ENCODE measurements at regions not wholly inside any gene's neighbourhood (a gene's known extent, or its start where the extent isn't known, plus 50 kb on each side); places are given as distances from the start of the nearest gene placed in this dataset.
"Not testable (repeated sequence)": the region's sequence is repeated elsewhere in the genome, so short reads cannot be mapped to it uniquely, and the experiment has no call there.

DNA sequence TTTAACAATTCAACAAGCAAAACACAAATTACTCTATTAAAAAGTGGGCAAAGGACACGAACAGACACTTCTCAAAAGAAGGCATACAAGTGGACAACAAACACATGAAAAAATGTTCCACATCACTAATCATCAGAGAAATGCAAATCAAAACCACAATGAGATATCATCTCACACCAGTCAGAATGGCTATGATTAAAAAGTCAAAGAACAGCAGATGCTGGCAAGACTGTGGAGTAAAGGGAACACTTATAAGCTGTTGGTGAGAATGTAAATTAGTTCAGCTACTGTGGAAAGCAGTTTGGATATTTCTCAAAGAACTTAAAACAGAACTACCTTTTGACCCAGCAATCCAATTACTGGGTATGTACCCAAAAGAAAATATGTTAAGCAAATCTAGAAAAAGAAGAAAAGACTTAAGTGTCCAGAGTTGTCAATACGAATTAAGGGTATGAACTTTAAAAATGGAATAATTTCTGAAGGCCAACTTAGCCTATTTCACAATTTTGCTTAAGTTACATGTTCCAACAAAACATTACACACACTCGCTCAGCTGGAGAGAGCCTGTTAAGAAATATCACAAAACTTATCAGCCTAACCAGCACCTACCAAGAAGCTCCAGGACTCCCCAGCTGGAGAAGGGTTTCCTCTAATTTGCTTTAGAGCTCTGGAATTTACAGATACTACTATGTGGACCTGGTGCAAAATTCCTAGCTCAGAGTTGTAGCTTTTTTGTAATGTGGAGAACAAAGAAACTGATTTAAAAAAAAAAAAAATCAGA lies 232.1 kb downstream of the DUSP10 start:
- in situ Hi-C loops (cut with MboI; ENCODE audit: low pct_unique_long_range_greater_than_20kb, low sequenced_read_pairs), result no loop called here
- no peak for DNase-seq

GRCh38 chr1:221510793-221511503 lies 230.9 kb downstream of the DUSP10 start:
- in situ Hi-C loops (cut with MboI; ENCODE audit: low pct_unique_long_range_greater_than_20kb, low sequenced_read_pairs), result no loop called here
- DNase-seq, result no peak

GRCh38 chr1:221511797-221512196 lies 230.1 kb downstream of the DUSP10 start:
- no peak for DNase-seq
- in situ Hi-C loops (cut with MboI; ENCODE audit: low pct_unique_long_range_greater_than_20kb, low sequenced_read_pairs), result no loop called here

- DNase-seq, result no peak
- in situ Hi-C loops (cut with MboI; ENCODE audit: low pct_unique_long_range_greater_than_20kb, low sequenced_read_pairs), result no loop called here
Measured at GRCh38 chr1:221514806-221515205, 227.1 kb downstream of the DUSP10 start.

DNA sequence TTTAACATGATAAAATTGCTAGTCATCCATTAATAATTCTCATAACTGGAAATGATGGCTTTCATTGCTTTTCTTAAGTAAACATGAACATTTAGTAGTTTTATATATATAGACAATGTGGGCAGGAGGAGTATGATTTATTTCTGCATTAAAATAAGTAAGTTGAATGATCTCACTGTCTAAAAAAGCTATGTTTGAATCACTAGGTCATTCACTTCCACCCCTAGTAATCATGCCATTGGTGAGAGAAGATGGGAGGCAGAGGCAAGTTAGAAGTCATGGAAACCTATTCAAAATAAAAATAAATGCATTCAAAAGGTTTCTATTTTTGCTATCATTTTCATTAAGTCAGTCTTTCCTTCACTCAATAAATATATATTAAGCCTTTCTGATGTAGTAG lies 226.4 kb downstream of the DUSP10 start:
- no peak for DNase-seq
- in situ Hi-C loops (cut with MboI; ENCODE audit: low pct_unique_long_range_greater_than_20kb, low sequenced_read_pairs), result no loop called here

GRCh38 chr1:221517961-221518360 lies 223.9 kb downstream of the DUSP10 start:
- in situ Hi-C loops (cut with MboI; ENCODE audit: low pct_unique_long_range_greater_than_20kb, low sequenced_read_pairs), result no loop called here

DNA sequence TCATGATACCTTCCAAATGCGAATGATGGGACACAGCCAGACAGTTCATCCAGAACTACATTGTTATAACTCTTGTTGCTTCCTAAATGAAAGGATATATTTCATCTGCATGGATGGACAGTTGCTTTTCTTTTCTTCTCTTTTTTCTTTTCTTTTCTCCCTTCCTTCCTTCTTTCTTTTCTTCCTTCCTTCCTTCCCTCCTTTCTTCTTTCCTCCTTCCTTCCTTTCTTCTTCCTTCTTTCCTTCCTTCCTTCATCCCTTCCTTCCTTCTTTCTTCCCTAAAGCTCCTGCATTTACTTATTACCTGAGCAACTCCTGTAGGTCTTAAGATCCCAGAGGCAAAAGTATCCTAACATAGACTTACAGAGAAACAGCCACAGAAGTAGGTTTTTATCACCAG lies 221.6 kb downstream of the DUSP10 start:
- in situ Hi-C loops (cut with MboI; ENCODE audit: low pct_unique_long_range_greater_than_20kb, low sequenced_read_pairs), result no loop called here
- DNase-seq, result no peak

More at GRCh38 chr1:221517961-221518360, 223.9 kb downstream of the DUSP10 start:
- no peak for DNase-seq

DNA sequence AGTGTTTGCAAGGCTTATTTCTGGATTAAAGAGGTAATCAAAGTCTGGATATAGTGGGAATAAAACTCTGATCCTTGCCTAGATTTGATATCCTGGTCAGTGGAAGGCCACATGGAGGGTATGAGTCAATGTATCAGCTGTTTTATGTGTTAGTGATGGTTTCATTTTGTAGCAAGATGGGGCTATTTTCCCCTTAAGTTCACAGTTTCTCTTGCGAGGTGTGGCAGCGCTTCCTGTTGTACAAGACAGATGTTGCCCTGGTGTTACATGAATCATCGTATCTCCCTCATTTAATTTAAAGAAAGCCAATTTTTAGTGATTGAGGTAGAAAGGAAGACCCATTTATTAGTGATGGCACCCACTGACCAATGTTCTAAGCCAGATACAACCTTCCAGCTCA lies 220.2 kb downstream of the DUSP10 start:
- DNase-seq, result no peak
- in situ Hi-C loops (cut with MboI; ENCODE audit: low pct_unique_long_range_greater_than_20kb, low sequenced_read_pairs), result no loop called here

DNA sequence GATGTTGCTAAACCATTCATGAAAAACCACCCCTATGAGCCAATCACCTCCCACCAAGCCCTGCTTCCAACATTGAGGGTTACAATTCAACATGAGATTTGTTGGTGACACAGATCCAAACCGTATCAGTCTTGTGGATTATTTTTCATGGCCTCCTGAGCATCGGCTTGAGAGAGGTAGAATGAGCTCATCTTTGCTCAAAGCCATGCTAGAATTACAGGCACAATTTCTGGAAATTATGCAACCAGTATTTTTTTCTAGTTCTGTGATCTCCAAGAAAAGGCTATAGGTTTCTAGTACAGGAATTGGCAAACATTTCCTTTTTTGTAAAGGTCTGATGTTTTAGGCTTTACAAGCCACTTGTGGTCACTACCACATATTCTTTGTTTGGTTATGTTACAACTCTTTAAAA lies 219.4 kb downstream of the DUSP10 start:
- in situ Hi-C loops (cut with MboI; ENCODE audit: low pct_unique_long_range_greater_than_20kb, low sequenced_read_pairs), result no loop called here
- no peak for DNase-seq

- in situ Hi-C loops (cut with MboI; ENCODE audit: low pct_unique_long_range_greater_than_20kb, low sequenced_read_pairs), result no loop called here
- no peak for DNase-seq
Measured at GRCh38 chr1:221525749-221526148, 216.1 kb downstream of the DUSP10 start.

GRCh38 chr1:221527302-221527701 lies 214.6 kb downstream of the DUSP10 start:
- in situ Hi-C loops (cut with MboI; ENCODE audit: low pct_unique_long_range_greater_than_20kb, low sequenced_read_pairs), result no loop called here
- DNase-seq, result no peak

DNA sequence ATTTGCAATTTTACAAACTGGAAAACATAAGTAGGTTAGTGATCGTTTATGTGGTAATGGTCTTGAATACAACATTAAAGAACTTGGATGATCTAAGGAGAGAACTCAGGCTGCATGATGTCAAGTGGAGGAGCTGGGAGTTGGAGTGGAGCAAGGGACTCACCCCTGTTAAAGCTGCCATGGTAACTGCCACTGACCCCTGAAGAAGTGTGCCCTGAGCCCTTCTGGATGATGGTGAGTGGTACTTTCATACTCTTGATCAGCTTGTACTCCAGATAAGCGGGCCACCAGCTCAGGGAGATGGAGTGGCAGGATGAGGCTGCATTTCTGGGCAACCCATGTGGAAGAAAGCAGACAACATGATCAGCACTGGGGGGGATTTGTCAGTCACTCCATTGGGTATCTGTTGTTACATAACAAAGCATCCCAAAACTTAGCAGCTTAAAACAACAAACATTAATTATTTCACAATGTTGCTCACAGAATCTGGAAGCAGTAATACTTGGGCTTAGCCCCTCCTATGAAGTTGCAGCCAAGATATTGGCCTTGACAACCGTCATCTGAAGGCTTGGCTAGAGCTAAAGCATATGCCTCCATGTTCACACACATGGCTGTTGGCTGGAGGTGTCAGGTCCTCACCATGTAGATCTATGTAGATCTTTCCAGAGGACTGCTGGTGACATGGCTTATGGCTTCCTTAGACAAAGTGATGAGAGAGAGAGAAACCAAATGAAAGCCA lies 213.8 kb downstream of the DUSP10 start:
- in situ Hi-C loops (cut with MboI; ENCODE audit: low pct_unique_long_range_greater_than_20kb, low sequenced_read_pairs), result no loop called here

GRCh38 chr1:221530159-221530558 lies 211.7 kb downstream of the DUSP10 start:
- in situ Hi-C loops (cut with MboI; ENCODE audit: low pct_unique_long_range_greater_than_20kb, low sequenced_read_pairs); DNase-seq: not testable (repeated sequence)

More for the DNA sequence above, 213.8 kb downstream of the DUSP10 start:
- DNase-seq, result no peak

- in situ Hi-C loops (cut with MboI; ENCODE audit: low pct_unique_long_range_greater_than_20kb, low sequenced_read_pairs), result no loop called here
- no peak for DNase-seq
Measured at GRCh38 chr1:221530791-221531190, 211.1 kb downstream of the DUSP10 start.

- in situ Hi-C loops (cut with MboI; ENCODE audit: low pct_unique_long_range_greater_than_20kb, low sequenced_read_pairs), result no loop called here
- DNase-seq, result no peak
Measured at GRCh38 chr1:221532071-221532773, 209.7 kb downstream of the DUSP10 start.

GRCh38 chr1:221541296-221541695 lies 200.6 kb downstream of the DUSP10 start:
- in situ Hi-C loops (cut with MboI; ENCODE audit: low pct_unique_long_range_greater_than_20kb, low sequenced_read_pairs), result no loop called here
- no peak for DNase-seq

- DNase-seq, result peak; percentile 57
- in situ Hi-C loops (cut with MboI; ENCODE audit: low pct_unique_long_range_greater_than_20kb, low sequenced_read_pairs), result no loop called here
Measured at GRCh38 chr1:221543529-221544120, 198.3 kb downstream of the DUSP10 start.

GRCh38 chr1:221548942-221549341 lies 192.9 kb downstream of the DUSP10 start:
- no peak for DNase-seq
- in situ Hi-C loops (cut with MboI; ENCODE audit: low pct_unique_long_range_greater_than_20kb, low sequenced_read_pairs), result no loop called here

GRCh38 chr1:221549815-221550214 lies 192.1 kb downstream of the DUSP10 start:
- DNase-seq, result no peak
- in situ Hi-C loops (cut with MboI; ENCODE audit: low pct_unique_long_range_greater_than_20kb, low sequenced_read_pairs), result no loop called here
